ENCODE measurements at regions not wholly inside any gene's neighbourhood (a gene's known extent, or its start where the extent isn't known, plus 50 kb on each side); places are given as distances from the start of the nearest gene placed in this dataset.

- DNase-seq (ENCODE audit: low spot score), result no peak
Observed at GRCh38 chr1:117678246-117678977, 72.6 kb downstream of the TENT5C start.

DNA sequence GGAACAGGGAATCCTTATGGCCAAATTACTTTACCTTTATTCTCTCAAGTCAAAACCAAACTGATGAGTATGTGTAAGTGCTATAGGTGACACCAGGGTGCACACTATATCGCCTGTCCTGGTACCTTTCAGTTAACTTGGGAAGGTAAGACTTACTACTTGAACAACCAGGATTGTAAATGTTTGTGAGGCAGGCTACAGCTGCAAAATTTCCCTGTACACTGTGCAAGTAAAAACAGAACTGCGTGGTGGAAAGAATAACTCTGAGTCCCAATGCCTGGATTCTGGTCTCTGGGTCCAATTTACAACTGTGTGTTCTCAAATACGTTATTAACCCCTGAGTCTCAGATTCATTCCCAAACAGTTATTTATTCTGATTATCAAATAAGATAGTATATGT, 73.5 kb downstream of the TENT5C start:
- DNase-seq (ENCODE audit: low spot score), result no peak

DNA sequence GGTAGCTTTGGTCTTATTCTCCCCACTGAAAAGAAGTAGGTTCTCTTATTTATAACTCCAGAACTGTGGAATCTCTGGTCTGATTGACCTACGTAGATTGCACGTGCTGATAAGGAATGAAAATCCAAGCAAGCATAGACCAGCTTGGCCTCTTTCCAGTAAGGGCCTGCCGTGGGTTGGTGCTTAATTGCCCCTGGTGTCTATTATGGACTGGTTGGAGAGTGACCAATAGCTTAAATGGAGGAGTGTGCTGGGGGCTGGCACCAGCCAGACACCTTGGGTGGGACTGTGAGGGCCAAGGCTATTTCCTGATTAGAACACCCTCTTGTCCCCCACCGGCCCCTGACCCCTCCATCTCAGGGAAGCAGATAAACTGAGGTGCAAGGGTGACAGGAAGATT, 74.0 kb downstream of the TENT5C start:
- no peak for DNase-seq (ENCODE audit: low spot score)

DNA sequence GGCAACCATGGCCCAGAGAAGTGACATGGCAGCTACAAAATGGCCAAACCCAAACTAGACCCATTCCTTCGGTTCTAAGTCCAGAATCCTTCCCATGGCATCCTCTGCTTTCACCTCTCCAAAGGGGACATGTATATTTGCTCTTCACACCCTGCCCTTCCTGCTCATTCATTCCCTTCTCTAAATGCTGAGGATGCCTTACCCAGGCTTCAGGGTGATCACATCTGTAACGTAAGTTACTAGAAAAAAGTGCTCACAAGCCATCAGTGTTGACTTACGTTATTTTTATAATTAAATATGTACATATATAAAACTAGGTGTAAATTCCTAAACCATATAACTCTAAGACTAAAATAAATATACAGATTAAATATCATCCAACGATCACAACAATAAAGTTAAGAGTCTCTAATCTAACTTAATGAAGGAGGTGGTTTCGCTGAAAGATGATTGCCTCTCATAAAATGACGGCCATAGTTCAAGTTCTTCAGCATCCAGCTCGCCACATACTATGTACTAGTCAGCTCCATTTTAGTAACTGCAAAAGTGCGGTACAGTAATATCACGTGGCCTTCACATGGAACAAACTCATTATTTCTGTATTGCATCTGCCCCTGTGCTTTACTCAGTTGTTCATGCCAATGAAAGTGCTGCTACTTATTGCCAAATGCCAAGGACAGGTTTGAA, 74.6 kb downstream of the TENT5C start:
- no peak for DNase-seq (ENCODE audit: low spot score)

- DNase-seq (ENCODE audit: low spot score), result no peak
Observed at GRCh38 chr1:117681093-117681900, 75.4 kb downstream of the TENT5C start.

DNA sequence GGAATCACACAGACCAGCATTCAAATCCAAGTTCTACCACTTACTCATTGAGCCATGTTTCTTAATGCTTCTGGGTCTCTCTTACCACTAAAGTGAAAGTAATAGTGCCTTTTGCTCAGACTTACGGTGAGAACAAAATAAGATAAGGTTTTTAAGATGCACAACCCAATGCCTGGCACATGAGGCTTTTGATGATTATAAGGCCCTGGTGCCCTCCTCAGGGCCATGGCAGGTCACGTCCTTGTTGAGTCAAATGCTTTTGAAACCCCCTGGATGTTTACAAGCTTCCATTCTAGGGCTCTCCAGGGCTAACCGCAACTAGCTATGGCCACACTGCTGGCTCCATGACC, 76.0 kb downstream of the TENT5C start:
- DNase-seq (ENCODE audit: low spot score), result peak; percentile 61

GRCh38 chr1:117682372-117682771, 76.5 kb downstream of the TENT5C start:
- DNase-seq (ENCODE audit: low spot score), result no peak

DNA sequence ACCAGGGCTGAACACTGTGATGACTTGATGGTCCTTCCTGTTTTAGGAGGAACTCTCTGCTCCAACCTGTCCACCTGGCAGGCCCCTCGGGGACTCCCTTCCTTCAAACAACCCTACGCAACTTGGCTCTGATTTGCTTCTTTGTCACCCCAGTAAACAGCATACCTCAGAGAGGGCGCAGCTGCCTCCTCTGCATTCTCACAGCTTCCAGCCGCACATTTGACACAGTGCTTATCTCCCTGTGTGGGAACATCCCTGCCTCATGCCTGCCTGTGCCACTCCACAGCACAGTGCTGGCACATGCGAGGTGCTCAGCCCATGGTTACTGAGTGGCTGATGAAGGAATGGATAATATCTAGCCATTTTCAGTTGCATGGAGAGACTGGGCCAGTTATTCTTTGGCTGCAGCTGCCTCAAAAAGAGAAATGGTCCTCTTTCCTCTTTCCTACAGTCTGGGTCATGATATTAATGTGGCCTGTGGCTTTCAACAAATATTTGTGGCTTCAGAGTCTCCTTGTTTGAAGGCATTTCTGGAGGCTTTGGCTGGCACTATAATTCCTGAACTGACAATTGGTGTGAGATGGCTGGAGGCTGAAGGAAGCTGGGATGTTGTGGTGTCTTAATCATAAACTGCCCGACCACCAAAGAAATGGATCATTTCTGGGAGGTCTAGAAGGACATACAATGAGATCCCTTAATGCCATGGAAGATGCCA, 77.9 kb downstream of the TENT5C start:
- DNase-seq (ENCODE audit: low spot score), result no peak

DNA sequence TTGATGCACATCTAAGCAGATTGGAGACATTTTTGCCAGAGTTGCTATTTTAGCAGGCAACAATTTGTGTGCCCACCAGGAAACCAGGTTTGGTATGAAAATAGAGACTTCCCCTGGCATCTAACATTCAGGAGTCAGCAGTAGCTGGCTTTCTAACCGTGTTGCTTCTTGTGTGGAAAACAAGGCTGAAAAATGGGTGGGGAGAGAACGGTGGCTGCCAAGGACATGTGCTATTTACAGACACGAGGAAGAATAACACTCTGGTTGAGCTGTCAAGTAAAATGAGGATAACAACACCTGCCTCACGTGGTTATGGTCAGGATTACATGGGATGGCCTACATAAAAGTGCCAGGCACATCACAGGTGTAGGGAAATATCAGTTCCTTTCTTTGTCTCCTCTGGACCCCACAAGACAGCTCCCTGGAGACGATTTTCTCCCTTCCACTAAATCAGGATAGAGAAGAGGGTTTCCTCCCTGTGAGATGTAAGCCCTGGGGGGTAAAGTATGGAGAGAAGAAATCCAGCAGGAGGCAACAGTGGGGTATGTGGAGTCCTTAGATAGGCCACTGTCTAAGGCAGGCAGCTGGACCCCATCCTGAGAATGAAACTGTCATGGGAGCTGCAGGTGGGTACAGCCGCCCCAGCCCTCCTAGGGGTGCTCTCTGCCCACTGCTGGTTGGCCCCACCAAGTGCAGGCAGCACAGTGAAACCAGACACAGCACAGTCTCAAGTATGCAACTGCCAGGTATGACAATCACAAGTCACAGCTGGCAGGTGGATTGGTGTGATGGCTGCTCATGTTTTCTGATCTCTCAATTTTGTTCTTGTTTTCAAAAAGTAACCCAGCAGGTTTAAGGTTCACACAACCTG, 80.3 kb downstream of the TENT5C start:
- no peak for DNase-seq (ENCODE audit: low spot score)

DNA sequence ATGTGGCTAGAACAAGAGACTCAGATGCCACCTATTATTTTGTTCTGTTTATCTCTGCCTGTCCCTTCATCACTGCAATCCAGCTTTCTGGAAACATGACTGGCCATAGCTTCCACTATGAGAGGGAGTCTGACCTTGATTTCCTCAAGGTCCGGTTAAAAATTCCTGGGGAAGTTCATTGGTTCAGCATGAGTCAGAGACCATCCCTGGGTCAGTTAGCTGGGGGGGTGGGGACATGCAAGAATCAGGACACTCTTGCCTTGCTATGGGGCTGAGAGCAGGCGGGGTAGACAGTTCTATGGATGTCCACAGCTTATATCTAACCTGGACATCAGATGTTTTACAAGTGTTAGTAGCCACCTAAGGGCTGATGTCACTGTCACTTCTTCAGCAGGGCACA, 81.1 kb downstream of the TENT5C start:
- no peak for DNase-seq (ENCODE audit: low spot score)

GRCh38 chr1:117689997-117690625, 84.3 kb downstream of the TENT5C start:
- DNase-seq (ENCODE audit: low spot score), result no peak

- no peak for DNase-seq (ENCODE audit: low spot score)
Observed at GRCh38 chr1:117691942-117692341, 86.1 kb downstream of the TENT5C start.

DNA sequence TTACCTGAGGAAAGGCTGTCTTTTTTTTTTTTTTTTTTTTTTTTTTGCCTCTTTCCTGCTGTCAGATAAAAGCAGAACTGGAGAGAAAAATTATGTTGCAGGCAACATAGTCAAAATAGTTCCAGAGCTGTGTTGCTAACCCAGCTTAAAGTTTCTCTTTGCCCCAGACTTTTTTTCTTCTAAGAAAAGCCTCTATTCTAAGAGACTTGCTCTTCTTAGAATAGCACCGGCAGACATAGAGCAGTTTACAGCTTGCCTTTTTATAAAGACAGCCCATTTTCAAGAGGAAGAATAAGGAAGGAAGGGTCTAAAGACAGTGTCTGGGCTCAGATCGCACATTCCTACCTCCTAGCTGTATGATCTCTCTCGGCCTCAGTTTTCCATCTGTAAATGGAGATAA, 88.7 kb downstream of the TENT5C start:
- no peak for DNase-seq (ENCODE audit: low spot score)

DNA sequence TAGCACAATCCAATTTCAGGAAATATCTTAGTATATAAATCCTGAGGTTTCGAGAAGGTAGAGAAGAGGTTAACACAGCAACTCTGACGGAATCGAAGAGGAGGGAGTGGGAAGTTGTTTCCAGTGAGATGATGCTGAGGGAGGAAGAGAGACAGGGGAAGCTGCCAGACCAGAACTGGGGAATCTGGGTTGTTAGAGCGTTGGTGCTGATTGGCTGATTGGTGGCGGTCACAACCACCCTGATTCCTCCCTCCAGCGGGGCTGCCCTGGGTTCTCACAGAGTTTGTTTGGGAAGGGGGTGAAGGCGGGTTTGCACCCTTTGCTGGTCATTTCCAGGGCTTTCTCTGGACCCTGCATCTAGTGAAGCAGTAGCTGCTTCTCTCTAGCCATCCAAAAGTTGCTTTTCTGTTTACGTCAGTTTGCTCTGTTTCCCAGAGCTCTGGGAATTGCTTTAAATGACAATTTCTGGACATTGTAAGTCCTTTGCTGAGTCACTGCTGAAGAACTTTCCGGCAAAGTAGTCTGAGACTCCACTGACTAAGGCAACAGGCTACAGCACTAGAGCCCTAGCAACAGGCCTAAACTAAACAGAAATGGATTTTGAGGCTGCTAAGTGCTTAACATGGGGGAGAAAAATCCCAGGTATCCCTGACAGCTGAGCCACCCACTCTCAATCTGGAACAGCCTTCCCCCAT, 90.1 kb downstream of the TENT5C start:
- no peak for DNase-seq (ENCODE audit: low spot score)

DNA sequence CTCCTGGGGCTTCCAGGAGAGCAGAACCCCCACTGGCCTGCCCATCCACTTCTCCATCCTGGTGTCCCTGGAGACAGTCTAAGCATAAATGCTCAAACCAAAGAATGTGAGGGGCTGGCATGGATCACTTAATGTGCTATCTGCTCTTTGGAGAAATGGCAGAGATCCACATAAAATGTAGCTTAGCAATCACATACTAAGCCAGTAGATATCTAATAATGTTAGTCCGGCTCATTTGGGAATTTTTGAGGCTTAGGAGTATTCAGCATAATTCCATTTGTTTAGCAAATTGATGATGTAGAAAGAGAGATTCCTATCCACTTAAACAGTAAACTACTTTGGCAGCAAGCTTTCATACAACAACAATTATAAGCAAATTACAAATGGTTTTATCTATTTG, 90.7 kb downstream of the TENT5C start:
- DNase-seq (ENCODE audit: low spot score), result no peak

DNA sequence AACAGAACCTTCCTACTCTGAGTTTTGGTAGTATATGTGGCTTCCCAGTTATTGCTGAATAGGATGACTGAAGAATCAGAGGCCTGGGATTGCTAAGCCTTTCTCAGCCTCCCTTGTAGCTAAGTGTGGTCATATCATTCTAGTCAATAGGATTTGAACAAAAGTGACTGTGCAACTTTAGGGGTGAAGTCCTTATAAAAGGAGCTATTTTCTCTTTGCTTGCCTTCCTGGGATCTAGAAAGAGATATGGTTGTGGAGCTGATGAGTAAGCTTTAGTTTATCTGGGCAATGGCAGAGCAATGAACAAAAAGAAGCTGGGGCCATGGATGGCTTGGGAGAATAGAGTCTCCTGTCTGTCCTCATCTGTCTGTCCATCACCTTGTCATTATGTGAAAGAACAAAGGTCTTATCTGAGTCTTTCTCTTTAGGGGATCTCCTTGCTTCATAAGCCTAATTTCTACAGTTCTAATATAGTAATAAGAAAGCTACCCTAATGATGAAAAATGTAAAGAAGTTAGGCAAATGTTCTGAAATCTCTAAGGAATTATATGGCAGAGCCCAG, 91.5 kb downstream of the TENT5C start:
- DNase-seq (ENCODE audit: low spot score), result no peak

- DNase-seq (ENCODE audit: low spot score), result peak; percentile 43
Observed at GRCh38 chr1:117698398-117699160, 92.7 kb downstream of the TENT5C start.

- DNase-seq (ENCODE audit: low spot score), result no peak
Observed at GRCh38 chr1:117699953-117700352, 94.1 kb downstream of the TENT5C start.

DNA sequence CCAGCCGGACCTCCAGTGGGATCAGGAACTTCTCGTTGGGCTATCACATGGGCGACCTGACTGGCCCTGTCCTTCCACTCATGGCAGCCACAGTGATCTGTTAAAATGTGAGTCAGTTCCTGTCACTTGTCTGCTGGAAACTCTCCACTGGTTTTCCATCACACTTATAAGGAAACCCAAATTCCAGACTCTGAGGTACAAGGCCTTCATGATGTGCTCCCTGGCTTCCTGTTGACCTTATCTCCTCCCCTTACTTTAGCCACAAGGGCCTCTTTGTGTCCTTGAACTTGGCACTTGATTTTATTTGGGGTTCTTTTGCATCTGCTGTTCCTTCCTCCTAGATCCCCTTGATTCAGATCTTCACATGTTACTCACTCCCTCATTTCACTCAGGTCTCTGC, 96.8 kb downstream of the TENT5C start:
- no peak for DNase-seq (ENCODE audit: low spot score)
